ENCODE measurements at regions not wholly inside any gene's neighbourhood (a gene's known extent, or its start where the extent isn't known, plus 50 kb on each side); places are given as distances from the start of the nearest gene placed in this dataset.
"Not testable (repeated sequence)": the region's sequence is repeated elsewhere in the genome, so short reads cannot be mapped to it uniquely, and the experiment has no call there.

GRCh38 chr2:239743206-239743605 lies 281.9 kb downstream of the NDUFA10 start:
- DNase-seq (ENCODE audit: low read depth) = no peak

- no peak for DNase-seq (ENCODE audit: low read depth)
Observed at GRCh38 chr2:239742377-239742776, 282.8 kb downstream of the NDUFA10 start.

GRCh38 chr2:239739206-239739605 lies 285.9 kb downstream of the NDUFA10 start:
- no peak for DNase-seq (ENCODE audit: low read depth)

GRCh38 chr2:239738159-239738558 lies 287.0 kb downstream of the NDUFA10 start:
- DNase-seq (ENCODE audit: low read depth) = no peak

- no peak for DNase-seq (ENCODE audit: low read depth)
Observed at GRCh38 chr2:239737144-239737463, 288.0 kb downstream of the NDUFA10 start.

GRCh38 chr2:239736358-239737143 lies 288.6 kb downstream of the NDUFA10 start:
- no peak for DNase-seq (ENCODE audit: low read depth)

- DNase-seq (ENCODE audit: low read depth) = no peak
Observed at GRCh38 chr2:239735829-239736357, 289.2 kb downstream of the NDUFA10 start.

GRCh38 chr2:239735131-239735828 lies 289.9 kb downstream of the NDUFA10 start:
- DNase-seq (ENCODE audit: low read depth) = no peak

- DNase-seq (ENCODE audit: low read depth) = no peak
Observed at GRCh38 chr2:239734436-239735005, 290.6 kb downstream of the NDUFA10 start.

- no peak for DNase-seq (ENCODE audit: low read depth)
Observed at GRCh38 chr2:239732666-239733010, 292.5 kb downstream of the NDUFA10 start.

- no peak for DNase-seq (ENCODE audit: low read depth)
Observed at GRCh38 chr2:239731998-239732665, 293.0 kb downstream of the NDUFA10 start.

- DNase-seq (ENCODE audit: low read depth) = no peak
Observed at GRCh38 chr2:239731422-239731821, 293.7 kb downstream of the NDUFA10 start.

- DNase-seq (ENCODE audit: low read depth) = no peak
Observed at GRCh38 chr2:239730897-239731296, 294.2 kb downstream of the NDUFA10 start.

- not testable (repeated sequence) for DNase-seq (ENCODE audit: low read depth)
Observed at GRCh38 chr2:239730567-239730882, 294.6 kb downstream of the NDUFA10 start.

GRCh38 chr2:239729681-239730566 lies 295.2 kb downstream of the NDUFA10 start:
- DNase-seq (ENCODE audit: low read depth) = no peak

- DNase-seq (ENCODE audit: low read depth) = no peak
Observed at GRCh38 chr2:239729151-239729550, 296.0 kb downstream of the NDUFA10 start.

GRCh38 chr2:239728751-239729150 lies 296.4 kb downstream of the NDUFA10 start:
- DNase-seq (ENCODE audit: low read depth) = no peak

- no peak for DNase-seq (ENCODE audit: low read depth)
Observed at GRCh38 chr2:239727776-239728600, 297.2 kb downstream of the NDUFA10 start.

- no peak for DNase-seq (ENCODE audit: low read depth)
Observed at GRCh38 chr2:239727182-239727775, 297.9 kb downstream of the NDUFA10 start.

GRCh38 chr2:239726631-239727181 lies 298.4 kb downstream of the NDUFA10 start:
- no peak for DNase-seq (ENCODE audit: low read depth)
